Natural killer cell treated with Interleukin-12 subunit alpha and Interleukin-12 subunit beta and Interleukin-15 and Interleukin-18, amount 100 ng/mL, for 72 hours (primary cell): ENCODE measurements at regions not wholly inside any gene's neighbourhood (a gene's known extent, or its start where the extent isn't known, plus 50 kb on each side); places are given as distances from the start of the nearest gene placed in this dataset.

Experiments used
- ATAC-seq, 2 donors: fragments of 150-1000 bp; cut with Tn5 transposase in 1 of 2; sonication (Bioruptor Pico), chemical (Tn5 transposase) in 1 of 2; 2 replicates each; pipeline ENCODE4 v1.10.0; 2021
- DNase-seq: peaks from one replicate; pipeline ENCODE4 v3.0.0; 2022; ENCODE audit warnings: low spot score
- H3K27ac Mint-ChIP-seq, 2 donors: 1 replicate in 1 of 2; 2 replicates in 1 of 2; pipeline ENCODE4 v1.8.0; 2022; ENCODE audit warnings: mixed read lengths in 2 of 2, mild to moderate bottlenecking in 1 of 2, moderate library complexity in 1 of 2
- H3K27me3 Mint-ChIP-seq, 2 donors: 1 replicate in 1 of 2; 2 replicates in 1 of 2; pipeline ENCODE4 v1.8.0; 2022; ENCODE audit warnings: mixed read lengths in 2 of 2
- H3K36me3 Mint-ChIP-seq: one replicate; pipeline ENCODE4 v1.8.0; 2022; ENCODE audit warnings: mixed read lengths
- H3K4me1 Mint-ChIP-seq, 2 donors: 1 replicate in 1 of 2; 2 replicates in 1 of 2; pipeline ENCODE4 v1.8.0; 2022; ENCODE audit warnings: low read depth in 2 of 2, mixed read lengths in 2 of 2, mild to moderate bottlenecking in 1 of 2
- H3K4me3 Mint-ChIP-seq: one replicate; pipeline ENCODE4 v1.8.0; 2022; ENCODE audit warnings: mixed read lengths
- H3K9me3 Mint-ChIP-seq: 2 replicates; pipeline ENCODE4 v1.8.0; 2022; ENCODE audit warnings: mixed read lengths

DNA sequence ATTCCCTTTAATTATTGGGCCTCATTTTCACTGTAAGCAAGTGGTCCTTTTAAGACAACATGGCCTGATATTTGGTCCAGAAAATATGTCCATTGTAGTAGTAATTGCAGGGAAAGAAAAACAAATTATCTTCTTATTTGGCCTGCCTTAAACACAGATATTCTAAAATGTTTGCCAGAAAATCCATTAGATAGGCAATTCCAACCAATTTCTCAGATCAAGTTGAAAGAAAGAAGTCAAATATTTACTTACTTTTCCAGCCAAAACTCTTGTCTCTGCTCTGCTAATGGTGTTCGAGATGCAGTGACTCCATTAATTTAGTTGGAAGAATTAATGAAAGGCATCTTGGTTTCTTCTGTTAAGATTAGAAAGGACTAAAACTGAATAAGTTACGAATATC lies 757.3 kb upstream of the IGFBP3 start:
- Mint-ChIP-seq H3K27me3 (no peaks in the 10 kb centered on the region), H3K9me3 (no peaks in the 10 kb centered on the region), H3K4me1 (no peaks in the 10 kb centered on the region), H3K4me3 (no peak overlapping the region), H3K27ac (no peak overlapping the region), H3K36me3 (no peaks in the 10 kb centered on the region)
- ATAC-seq = no peak
- no peak for DNase-seq

DNA sequence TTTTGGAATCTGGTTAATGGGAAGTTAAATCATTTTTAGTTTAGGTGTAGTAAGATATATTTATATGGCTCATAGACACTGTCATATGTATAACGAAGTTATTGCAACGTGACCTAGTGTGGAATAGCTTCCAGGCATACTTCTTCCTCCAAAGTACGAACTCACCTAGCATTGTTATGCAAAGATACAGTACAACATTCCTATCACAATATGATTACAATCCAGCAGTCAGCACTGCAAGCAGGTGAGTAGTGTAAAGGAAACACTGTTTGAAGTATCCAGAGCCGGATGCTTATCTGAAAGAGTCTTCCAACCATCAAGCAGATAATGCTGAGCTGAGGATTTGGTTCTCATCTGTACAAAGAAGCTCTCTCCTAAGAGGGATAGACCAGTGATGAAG lies 754.4 kb upstream of the IGFBP3 start:
- ATAC-seq = no peak
- no peaks in the 10 kb centered on the region for H3K27me3 Mint-ChIP-seq
- H3K36me3 Mint-ChIP-seq = no peaks in the 10 kb centered on the region
- no peaks in the 10 kb centered on the region for H3K4me1 Mint-ChIP-seq
- no peak overlapping the region for H3K4me3 Mint-ChIP-seq
- H3K27ac Mint-ChIP-seq = no peak overlapping the region
- no peak for DNase-seq
- peaks cover 3% of the 10 kb centered on the region for H3K9me3 Mint-ChIP-seq

DNA sequence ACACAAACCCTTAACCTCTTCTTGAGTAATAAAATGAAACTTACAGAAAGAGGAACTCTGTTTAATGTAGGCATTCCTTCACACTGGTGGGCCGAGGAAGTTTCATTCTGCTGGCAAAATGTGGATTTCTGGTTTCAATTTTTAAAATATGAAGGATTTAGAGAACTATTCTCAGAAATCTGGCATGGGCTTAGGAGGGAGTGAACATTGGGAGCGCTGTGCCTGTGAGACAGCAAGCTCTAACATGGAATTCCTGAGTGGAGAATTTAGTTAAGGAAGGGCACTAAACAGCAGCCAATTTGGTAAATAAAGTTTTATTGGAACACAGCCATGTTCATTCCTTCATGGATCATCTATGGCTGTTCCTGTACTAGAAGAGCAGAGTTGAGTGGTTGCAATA lies 751.8 kb upstream of the IGFBP3 start:
- Mint-ChIP-seq H3K27me3 (no peaks in the 10 kb centered on the region), H3K9me3 (peaks cover 3% of the 10 kb centered on the region), H3K27ac (no peak overlapping the region), H3K4me3 (no peak overlapping the region), H3K4me1 (no peaks in the 10 kb centered on the region), H3K36me3 (no peaks in the 10 kb centered on the region)
- no peak for ATAC-seq
- DNase-seq = no peak

DNA sequence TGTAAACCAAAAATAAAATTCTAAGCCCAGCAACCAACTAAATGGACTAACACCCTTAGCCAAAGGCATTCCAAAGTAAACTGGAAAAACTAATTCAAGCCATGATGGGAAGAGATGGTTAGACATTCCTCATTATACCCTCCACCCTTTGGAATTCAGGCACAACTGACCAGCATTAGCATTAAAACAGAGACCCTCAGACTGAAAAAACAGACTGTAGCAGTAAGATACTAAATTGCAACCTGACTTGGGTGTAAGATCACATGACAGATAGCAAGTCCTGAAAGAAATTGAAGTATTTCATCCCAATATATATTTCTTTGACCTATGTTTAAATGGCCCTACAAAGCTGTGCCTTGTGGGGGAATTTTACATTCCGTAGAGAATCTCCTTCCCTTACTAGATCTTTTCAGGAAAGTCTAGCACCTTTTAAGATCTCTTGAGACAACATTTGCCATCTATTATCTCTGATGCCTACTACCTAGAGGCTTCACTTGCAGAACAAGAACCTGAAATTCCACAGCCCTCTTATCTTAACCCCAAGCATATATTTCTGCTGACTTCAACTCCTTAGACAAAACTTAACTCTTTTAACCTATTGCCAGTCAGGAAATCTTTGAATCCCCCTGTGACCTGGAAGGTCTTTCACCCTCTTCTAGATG lies 750.2 kb upstream of the IGFBP3 start:
- no peak overlapping the region for H3K4me3 Mint-ChIP-seq
- no peaks in the 10 kb centered on the region for H3K27me3 Mint-ChIP-seq
- no peaks in the 10 kb centered on the region for H3K4me1 Mint-ChIP-seq
- DNase-seq (no peak), ATAC-seq (no peak)
- H3K27ac Mint-ChIP-seq = no peak overlapping the region
- H3K36me3 Mint-ChIP-seq = no peaks in the 10 kb centered on the region
- peaks cover 6% of the 10 kb centered on the region for H3K9me3 Mint-ChIP-seq

DNA sequence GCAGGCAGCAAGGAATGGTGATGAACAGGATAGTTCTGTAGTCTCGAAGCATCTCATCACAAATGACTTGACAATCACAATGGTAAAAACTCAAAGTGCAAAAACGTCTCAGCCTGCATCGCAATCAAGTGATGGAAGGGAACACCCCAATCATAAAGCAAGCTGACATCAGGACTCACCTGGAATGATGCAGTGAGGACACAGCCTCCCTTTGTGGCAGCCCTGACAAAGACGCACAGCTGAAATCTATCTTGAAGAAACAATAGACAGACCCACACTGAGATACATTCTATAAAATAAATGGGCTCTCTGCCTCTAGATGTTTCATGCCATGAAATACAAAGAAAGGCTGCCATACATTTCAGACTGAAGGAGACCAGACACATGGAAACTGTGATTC lies 748.0 kb upstream of the IGFBP3 start:
- Mint-ChIP-seq H3K27ac (no peak overlapping the region), H3K27me3 (no peaks in the 10 kb centered on the region), H3K4me1 (no peaks in the 10 kb centered on the region), H3K36me3 (no peaks in the 10 kb centered on the region), H3K9me3 (peaks cover 13% of the 10 kb centered on the region), H3K4me3 (no peak overlapping the region)
- no peak for DNase-seq
- no peak for ATAC-seq

DNA sequence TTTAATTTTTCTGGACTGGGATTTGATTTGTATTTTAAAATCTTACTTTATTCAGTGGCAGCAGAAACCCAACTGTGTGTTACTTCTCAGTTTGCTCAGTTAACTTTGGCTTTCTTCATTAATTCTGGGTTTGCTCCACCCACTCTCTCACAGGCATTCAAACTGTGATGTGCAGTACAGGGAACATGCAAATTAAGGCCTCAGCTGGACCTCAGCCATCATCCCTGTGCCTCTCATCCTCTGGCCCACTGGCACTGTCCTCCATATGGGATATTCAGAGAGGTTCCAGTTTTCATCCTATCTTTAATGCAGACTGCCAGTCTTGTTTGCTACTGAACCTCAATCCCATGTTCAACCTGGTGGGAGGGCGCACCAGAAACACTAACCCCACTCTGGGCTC lies 743.4 kb upstream of the IGFBP3 start:
- Mint-ChIP-seq H3K9me3 (peaks cover 16% of the 10 kb centered on the region), H3K36me3 (no peaks in the 10 kb centered on the region), H3K4me1 (no peaks in the 10 kb centered on the region), H3K27me3 (no peaks in the 10 kb centered on the region), H3K27ac (no peak overlapping the region), H3K4me3 (no peak overlapping the region)
- DNase-seq (no peak), ATAC-seq (no peak)

DNA sequence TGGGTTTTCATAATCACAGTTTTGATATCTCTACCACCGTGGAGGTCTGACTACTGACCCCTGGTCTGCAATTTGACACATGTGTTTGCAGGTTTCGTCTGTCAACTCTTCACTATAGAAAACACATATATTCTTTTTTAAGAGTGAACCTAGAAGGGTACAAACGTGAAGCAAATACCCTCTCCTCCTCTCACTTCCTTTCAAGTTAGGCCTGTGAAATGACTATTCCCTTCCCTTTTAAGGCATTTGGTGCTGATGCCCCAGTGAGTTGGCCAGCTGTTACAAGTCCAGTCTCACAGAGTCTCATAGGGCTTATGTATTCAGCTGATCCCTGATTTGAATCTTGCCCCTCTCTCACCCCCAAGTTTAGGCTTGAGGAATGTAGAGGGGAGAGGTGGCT lies 742.0 kb upstream of the IGFBP3 start:
- H3K27ac Mint-ChIP-seq = no peak overlapping the region
- no peak overlapping the region for H3K4me3 Mint-ChIP-seq
- ATAC-seq (no peak), DNase-seq (no peak)
- no peaks in the 10 kb centered on the region for H3K27me3 Mint-ChIP-seq
- H3K36me3 Mint-ChIP-seq = no peaks in the 10 kb centered on the region
- no peaks in the 10 kb centered on the region for H3K4me1 Mint-ChIP-seq
- peaks cover 21% of the 10 kb centered on the region for H3K9me3 Mint-ChIP-seq

DNA sequence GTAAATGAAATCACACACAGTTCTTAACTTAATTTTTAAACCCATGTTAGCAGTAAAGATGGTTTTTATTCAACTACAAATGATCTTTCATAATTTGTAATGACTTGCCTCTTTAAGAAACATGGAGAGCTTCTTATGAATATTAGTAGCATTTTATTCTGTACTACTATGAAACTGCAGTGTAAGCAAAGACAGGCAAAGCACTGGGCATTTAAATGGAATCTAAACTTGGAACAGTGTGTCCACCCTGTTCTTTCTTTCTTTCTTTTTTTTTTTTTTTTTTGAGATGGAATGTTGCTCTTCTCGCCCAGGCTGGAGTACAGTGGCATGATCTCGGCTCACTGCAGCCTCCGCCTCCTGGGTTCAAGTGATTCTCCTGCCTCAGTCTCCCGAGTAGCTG lies 740.4 kb upstream of the IGFBP3 start:
- no peaks in the 10 kb centered on the region for H3K27me3 Mint-ChIP-seq

DNA sequence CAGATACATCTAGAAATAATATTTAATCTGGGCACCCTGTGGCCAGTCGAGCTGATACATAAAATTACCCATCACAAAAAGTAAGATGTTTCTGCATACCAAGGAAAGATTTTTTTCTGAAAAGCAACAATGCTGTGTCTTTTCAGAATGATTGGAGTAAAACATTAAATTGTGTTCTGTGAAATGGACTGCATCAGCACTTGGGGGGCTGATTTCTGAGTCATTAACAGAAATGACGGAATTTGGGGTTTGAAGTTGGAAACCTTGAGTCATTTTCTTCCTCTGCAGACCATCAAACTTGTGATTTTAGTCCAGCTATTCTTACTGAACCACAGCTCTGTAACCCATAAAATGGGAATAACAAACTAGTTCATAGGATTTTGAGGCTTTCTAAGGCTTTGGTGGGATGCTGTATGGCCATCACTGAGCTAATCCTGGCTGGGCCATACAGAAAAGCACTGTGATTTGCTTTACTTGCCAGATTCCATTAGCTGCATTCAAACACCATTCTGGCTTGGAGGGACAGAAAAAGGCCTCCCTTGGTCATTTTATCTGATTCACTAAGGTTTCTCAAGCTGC lies 739.4 kb upstream of the IGFBP3 start:
- H3K27me3 Mint-ChIP-seq = no peaks in the 10 kb centered on the region
- ATAC-seq (no peak), DNase-seq (no peak)
- H3K27ac Mint-ChIP-seq = no peak overlapping the region
- no peaks in the 10 kb centered on the region for H3K36me3 Mint-ChIP-seq
- H3K4me1 Mint-ChIP-seq = no peaks in the 10 kb centered on the region
- H3K4me3 Mint-ChIP-seq = no peak overlapping the region
- H3K9me3 Mint-ChIP-seq = peaks cover 18% of the 10 kb centered on the region

More for the DNA sequence above, 740.4 kb upstream of the IGFBP3 start:
- H3K4me1 Mint-ChIP-seq = no peaks in the 10 kb centered on the region
- H3K9me3 Mint-ChIP-seq = peaks cover 18% of the 10 kb centered on the region
- H3K4me3 Mint-ChIP-seq = no peak overlapping the region
- DNase-seq (no peak), ATAC-seq (no peak)
- no peak overlapping the region for H3K27ac Mint-ChIP-seq
- H3K36me3 Mint-ChIP-seq = no peaks in the 10 kb centered on the region

DNA sequence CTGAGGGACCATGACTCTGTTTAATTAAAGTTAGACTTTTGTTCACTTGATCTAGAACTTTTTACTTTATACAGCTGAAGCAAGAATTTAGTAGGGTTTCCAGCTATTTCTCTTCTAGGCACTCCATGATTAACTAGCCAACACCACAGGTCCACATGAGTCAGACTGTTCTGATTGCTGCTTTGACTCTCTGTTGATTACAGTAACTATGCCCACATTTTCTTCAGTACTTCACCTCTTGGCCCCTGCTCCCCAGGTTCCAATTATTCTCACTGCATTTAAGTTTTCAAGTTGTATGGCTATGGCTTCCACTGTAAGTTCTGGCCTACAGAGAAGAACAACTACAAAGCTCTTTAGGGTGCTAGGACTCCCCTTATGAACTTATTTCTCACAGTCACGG lies 737.2 kb upstream of the IGFBP3 start:
- H3K4me3 Mint-ChIP-seq = no peak overlapping the region
- no peak for ATAC-seq
- no peaks in the 10 kb centered on the region for H3K27me3 Mint-ChIP-seq
- DNase-seq = no peak
- H3K4me1 Mint-ChIP-seq = no peaks in the 10 kb centered on the region
- no peaks in the 10 kb centered on the region for H3K36me3 Mint-ChIP-seq
- H3K27ac Mint-ChIP-seq = no peak overlapping the region
- peaks cover 11% of the 10 kb centered on the region for H3K9me3 Mint-ChIP-seq

DNA sequence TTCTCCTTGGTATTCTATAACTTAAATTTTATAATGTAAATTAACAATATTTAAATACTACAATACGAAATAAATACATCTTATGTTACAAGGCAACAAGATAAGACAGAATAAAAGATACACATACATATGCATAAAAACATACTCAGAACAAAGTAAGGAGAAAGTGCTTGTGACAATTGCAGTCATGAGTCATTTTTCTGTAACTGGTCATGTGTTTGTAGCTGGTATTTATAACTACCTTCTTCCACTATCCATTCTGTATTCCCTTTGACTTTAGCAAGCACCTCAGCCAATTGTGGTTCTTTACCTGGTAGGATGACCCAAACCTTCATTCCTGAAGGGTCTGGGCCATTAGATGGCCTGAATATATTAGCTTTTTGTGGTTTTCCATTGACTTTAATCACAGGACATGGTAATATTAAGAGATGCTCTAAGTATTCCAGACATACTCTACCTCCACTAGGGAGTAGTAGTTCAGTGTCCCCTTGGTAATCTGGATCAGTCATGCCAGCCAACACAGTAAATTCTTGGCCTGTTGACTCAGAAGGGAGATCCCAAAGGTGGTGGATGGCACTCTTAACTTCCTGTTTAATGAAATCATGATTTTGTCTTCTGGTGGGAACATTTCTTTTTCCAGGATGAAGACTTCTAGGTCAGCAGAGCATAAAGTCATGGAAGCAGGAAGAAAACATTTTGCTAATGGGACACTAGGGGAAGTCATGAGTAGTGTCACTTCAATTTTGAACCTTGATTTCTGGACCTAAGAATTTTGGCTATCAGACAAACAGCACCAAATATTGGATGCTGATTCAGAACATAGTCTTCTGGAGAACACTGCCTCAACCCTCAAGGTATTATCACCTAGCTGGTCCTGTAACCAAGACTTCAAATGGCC lies 733.7 kb upstream of the IGFBP3 start:
- Mint-ChIP-seq H3K36me3 (no peaks in the 10 kb centered on the region), H3K9me3 (peaks cover 20% of the 10 kb centered on the region), H3K27me3 (no peaks in the 10 kb centered on the region), H3K27ac (no peak overlapping the region), H3K4me1 (no peaks in the 10 kb centered on the region), H3K4me3 (no peak overlapping the region)
- ATAC-seq = no peak
- no peak for DNase-seq

DNA sequence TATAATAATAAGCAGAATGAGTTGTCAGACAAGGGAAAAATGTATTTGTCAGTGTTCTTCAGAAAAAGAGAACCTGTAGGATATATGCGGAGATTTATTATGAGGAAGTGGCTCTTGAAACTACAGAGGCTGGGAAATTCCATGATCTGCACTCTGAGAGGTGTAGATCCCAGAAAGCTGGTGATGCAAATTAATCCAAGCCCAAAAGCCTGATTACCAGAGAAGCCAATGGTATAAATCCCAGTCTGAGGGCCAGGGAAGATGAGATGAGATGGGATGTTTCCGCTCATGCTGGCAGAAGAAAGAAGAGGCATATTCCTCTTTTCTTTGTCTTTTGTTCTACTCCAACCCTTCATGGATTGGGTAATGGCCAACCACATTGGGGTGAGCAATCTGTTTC lies 732.8 kb upstream of the IGFBP3 start:
- no peak overlapping the region for H3K4me3 Mint-ChIP-seq
- H3K27me3 Mint-ChIP-seq = no peaks in the 10 kb centered on the region
- no peak overlapping the region for H3K27ac Mint-ChIP-seq
- DNase-seq = no peak
- no peaks in the 10 kb centered on the region for H3K4me1 Mint-ChIP-seq
- peaks cover 23% of the 10 kb centered on the region for H3K9me3 Mint-ChIP-seq
- no peaks in the 10 kb centered on the region for H3K36me3 Mint-ChIP-seq
- no peak for ATAC-seq

DNA sequence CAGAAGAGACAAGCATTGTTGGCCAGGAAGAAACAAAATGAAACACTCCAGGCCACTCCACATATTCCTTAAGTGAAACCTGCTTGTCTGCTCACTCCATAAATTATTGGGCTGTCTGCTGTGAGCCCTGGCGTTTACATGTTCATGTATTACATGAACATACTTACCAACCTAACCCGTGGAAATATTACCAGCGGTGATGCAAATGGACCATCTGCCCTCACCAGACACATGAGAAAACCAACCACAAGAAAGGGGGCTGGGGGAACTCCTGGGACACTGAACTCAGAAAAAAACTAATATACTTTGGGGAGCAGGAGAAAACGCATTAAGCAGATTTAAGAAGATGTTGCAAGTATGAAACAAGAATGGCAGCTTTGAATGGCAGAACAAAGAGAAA lies 731.2 kb upstream of the IGFBP3 start:
- H3K36me3 Mint-ChIP-seq = no peaks in the 10 kb centered on the region
- ATAC-seq (no peak), DNase-seq (no peak)
- H3K4me1 Mint-ChIP-seq = no peaks in the 10 kb centered on the region
- no peaks in the 10 kb centered on the region for H3K27me3 Mint-ChIP-seq
- H3K27ac Mint-ChIP-seq = no peak overlapping the region
- H3K9me3 Mint-ChIP-seq = peaks cover 27% of the 10 kb centered on the region
- no peak overlapping the region for H3K4me3 Mint-ChIP-seq

DNA sequence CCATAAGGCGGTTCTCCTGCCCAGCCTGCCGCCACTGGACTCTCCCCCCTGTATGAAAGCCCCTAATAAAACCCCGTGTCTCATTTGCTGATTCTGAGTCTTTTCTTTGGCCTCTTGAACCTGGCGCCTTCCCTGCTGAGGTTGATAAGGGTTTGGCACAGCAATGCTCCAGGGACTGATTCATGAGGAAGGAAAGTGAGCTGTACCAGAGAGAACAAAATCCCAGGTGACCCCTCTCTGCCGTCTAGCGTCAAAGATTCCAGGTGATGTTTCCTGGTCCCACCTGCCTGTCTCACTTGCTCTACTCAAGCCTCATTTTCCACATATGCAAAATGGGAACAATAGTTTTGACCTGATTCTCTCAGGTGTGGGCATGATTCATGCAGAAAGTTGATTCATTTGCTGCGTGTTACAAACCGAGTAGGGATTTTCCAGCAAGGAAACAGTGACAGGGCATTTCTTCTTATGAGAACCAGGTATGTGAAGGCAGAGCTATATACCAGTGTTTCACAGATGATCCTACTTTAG lies 730.6 kb upstream of the IGFBP3 start:
- DNase-seq (no peak), ATAC-seq (no peak)
- no peaks in the 10 kb centered on the region for H3K4me1 Mint-ChIP-seq
- H3K27me3 Mint-ChIP-seq = no peaks in the 10 kb centered on the region
- H3K9me3 Mint-ChIP-seq = peaks cover 31% of the 10 kb centered on the region
- H3K27ac Mint-ChIP-seq = no peak overlapping the region
- H3K4me3 Mint-ChIP-seq = no peak overlapping the region
- H3K36me3 Mint-ChIP-seq = no peaks in the 10 kb centered on the region
